ENCODE measurements at regions not wholly inside any gene's neighbourhood (a gene's known extent, or its start where the extent isn't known, plus 50 kb on each side); places are given as distances from the start of the nearest gene placed in this dataset.

- no peak overlapping the region for H3K4me3 ChIP-seq (ENCODE audit: low read depth, low read length)
- TF ChIP-seq CTCF (IDR thresholded peaks at IDR 0.05; ENCODE audit: low read depth, low read length, missing control alignments) = no peak
- in situ Hi-C loops (cut with HindIII; ENCODE audit: low sequenced_read_pairs) = no loop called here
- no peak for DNase-seq (ENCODE audit: low read depth)
These were observed 208.5 kb upstream of the ZSWIM2 start for GRCh38 chr2:187057466-187057865.

- TF ChIP-seq CTCF (IDR thresholded peaks at IDR 0.05; ENCODE audit: low read depth, low read length, missing control alignments) = no peak
These were observed 207.7 kb upstream of the ZSWIM2 start for GRCh38 chr2:187056416-187057334.

GRCh38 chr2:187055463-187055862 is 206.5 kb upstream of the ZSWIM2 start:
- no peak for DNase-seq (ENCODE audit: low read depth)
- in situ Hi-C loops (cut with HindIII; ENCODE audit: low sequenced_read_pairs) = no loop called here
- H3K4me3 ChIP-seq (ENCODE audit: low read depth, low read length) = no peak overlapping the region
- TF ChIP-seq CTCF (IDR thresholded peaks at IDR 0.05; ENCODE audit: low read depth, low read length, missing control alignments) = no peak

More at GRCh38 chr2:187056416-187057334, 207.7 kb upstream of the ZSWIM2 start:
- no peak for DNase-seq (ENCODE audit: low read depth)
- in situ Hi-C loops (cut with HindIII; ENCODE audit: low sequenced_read_pairs) = no loop called here
- H3K4me3 ChIP-seq (ENCODE audit: low read depth, low read length) = no peak overlapping the region

- no peak for TF ChIP-seq CTCF (IDR thresholded peaks at IDR 0.05; ENCODE audit: low read depth, low read length, missing control alignments)
- no peak overlapping the region for H3K4me3 ChIP-seq (ENCODE audit: low read depth, low read length)
- DNase-seq (ENCODE audit: low read depth) = no peak
- in situ Hi-C loops (cut with HindIII; ENCODE audit: low sequenced_read_pairs) = loop anchor here (5.0 kb wide), 1 partner anchor 43 kb away; no protein-coding TSS in a partner anchor
These were observed 205.7 kb upstream of the ZSWIM2 start for GRCh38 chr2:187054501-187055319.

- in situ Hi-C loops (cut with HindIII; ENCODE audit: low sequenced_read_pairs) = loop anchor here (5.0 kb wide), 1 partner anchor 46 kb away; no protein-coding TSS in a partner anchor
- no peak for TF ChIP-seq CTCF (IDR thresholded peaks at IDR 0.05; ENCODE audit: low read depth, low read length, missing control alignments)
- no peak overlapping the region for H3K4me3 ChIP-seq (ENCODE audit: low read depth, low read length)
- peak; percentile 2 for DNase-seq (ENCODE audit: low read depth)
These were observed 202.4 kb upstream of the ZSWIM2 start for GRCh38 chr2:187051350-187051749.

- in situ Hi-C loops (cut with HindIII; ENCODE audit: low sequenced_read_pairs) = loop anchor here (5.0 kb wide), 1 partner anchor 47 kb away; no protein-coding TSS in a partner anchor
- DNase-seq (ENCODE audit: low read depth) = peak; percentile 1
- TF ChIP-seq CTCF (IDR thresholded peaks at IDR 0.05; ENCODE audit: low read depth, low read length, missing control alignments) = no peak
- no peak overlapping the region for H3K4me3 ChIP-seq (ENCODE audit: low read depth, low read length)
These were observed 201.5 kb upstream of the ZSWIM2 start for GRCh38 chr2:187050409-187050998.

Data from astrocyte of the cerebellum (primary cell).